ENCODE measurements at regions not wholly inside any gene's neighbourhood (a gene's known extent, or its start where the extent isn't known, plus 50 kb on each side); places are given as distances from the start of the nearest gene placed in this dataset.

GRCh38 chr6:133787122-133787521, 101.8 kb upstream of the TCF21 start:
- TF ChIP-seq PBX3 (IDR thresholded peaks at IDR 0.05), result no peak
- TF ChIP-seq CTCF (IDR thresholded peaks at IDR 0.05), result no peak
- no peak for TF ChIP-seq CEBPB (IDR thresholded peaks at IDR 0.05)
- no peak for TF ChIP-seq POLR2AphosphoS2 (conservative IDR thresholded peaks at IDR 0.05; ENCODE audit: low read length)
- TF ChIP-seq CHD2 (IDR thresholded peaks at IDR 0.05; ENCODE audit: low read length, partially characterized antibody), result no peak
- no peak for TF ChIP-seq RFX5 (IDR thresholded peaks at IDR 0.05)
- no peak for TF ChIP-seq EHF (CRISPR knock-in tag; IDR thresholded peaks at IDR 0.05)
- no peak for TF ChIP-seq POLR2A (IDR thresholded peaks at IDR 0.05; ENCODE audit: low read length)
- TF ChIP-seq USF2 (IDR thresholded peaks at IDR 0.05), result no peak
- TF ChIP-seq ELK1 (IDR thresholded peaks at IDR 0.05; ENCODE audit: low read depth, low read length), result no peak
- TF ChIP-seq MAX (IDR thresholded peaks at IDR 0.05), result no peak
- no peak for TF ChIP-seq NPAS2 (CRISPR knock-in tag; IDR thresholded peaks at IDR 0.05; ENCODE audit: borderline replicate concordance)
- no peak for TF ChIP-seq SREBF2 (IDR thresholded peaks at IDR 0.05)

Data from A549 (cell line).